ENCODE measurements at regions not wholly inside any gene's neighbourhood (a gene's known extent, or its start where the extent isn't known, plus 50 kb on each side); places are given as distances from the start of the nearest gene placed in this dataset.

- TF ChIP-seq POLR2AphosphoS5 (IDR thresholded peaks at IDR 0.05; ENCODE audit: low read depth, low read length) (no peak), POLR2A (IDR thresholded peaks at IDR 0.05; ENCODE audit: low read depth, low read length) (no peak)
Measured at GRCh38 chr2:234406085-234406484, 90.8 kb downstream of the ARL4C start.
